A673 (cell line): ENCODE measurements at regions not wholly inside any gene's neighbourhood (a gene's known extent, or its start where the extent isn't known, plus 50 kb on each side); places are given as distances from the start of the nearest gene placed in this dataset.

Experiments
- BruUV-seq: library from RNA; stranded (reverse); fragments of 400-500 nt; replicated peaks from 2 replicates; lab custom pipeline; 2021; lab: Mats Ljungman, UMichigan
- CTCF ChIA-PET: fragments of 300-600 bp; sonication (Branson Sonifier 250); formaldehyde crosslinking; loops from one replicate; lab custom pipeline; 2022; ENCODE audit warnings: antibody characterized with exemption; lab: Charles Lee
- POLR2A ChIA-PET: fragments of 300-600 bp; sonication (Branson Sonifier 250); formaldehyde crosslinking; loops from one replicate; lab custom pipeline; 2022; ENCODE audit warnings: antibody characterized with exemption; ENCODE audit not compliant: low non-redundant PET; lab: Charles Lee
- DNase-seq: peaks from one replicate; pipeline ENCODE4 v3.0.0-alpha.2; 2015; ENCODE audit warnings: low spot score
- H3K27ac ChIP-seq: fragments of 200-600 bp; sonication (generic); 2 replicates; pipeline ENCODE4 v1.5.1; 2016; ENCODE audit warnings: mixed run types, low read depth, mild to moderate bottlenecking, mixed read lengths, antibody characterized with exemption, low read length; ENCODE audit not compliant: poor library complexity, severe bottlenecking
- H3K27me3 ChIP-seq: fragments of 200-600 bp; sonication (generic); replicated peaks from 2 replicates; pipeline ENCODE4 v1.6.1; 2017; ENCODE audit warnings: mixed run types, low read depth, mild to moderate bottlenecking, mixed read lengths, antibody characterized with exemption, low read length; ENCODE audit not compliant: insufficient read depth, poor library complexity
- H3K36me3 ChIP-seq: fragments of 200-600 bp; sonication (generic); 2 replicates; pipeline ENCODE4 v1.6.1; 2016; ENCODE audit warnings: mixed run types, mild to moderate bottlenecking, mixed read lengths, antibody characterized with exemption, low read length; ENCODE audit not compliant: insufficient read depth, poor library complexity, severe bottlenecking
- H3K4me1 ChIP-seq: fragments of 200-600 bp; sonication (generic); 2 replicates; pipeline ENCODE4 v1.6.1; 2017; ENCODE audit warnings: mixed run types, mild to moderate bottlenecking, mixed read lengths, antibody characterized with exemption, low read length; ENCODE audit not compliant: insufficient read depth, poor library complexity, severe bottlenecking
- H3K4me3 ChIP-seq: fragments of 200-600 bp; sonication (generic); 2 replicates; pipeline ENCODE4 v1.5.1; 2016; ENCODE audit warnings: low read depth, mixed run types, mild to moderate bottlenecking, mixed read lengths, low read length; ENCODE audit not compliant: poor library complexity, severe bottlenecking
- H3K9me3 ChIP-seq: fragments of 200-600 bp; sonication (generic); 2 replicates; pipeline ENCODE4 v1.6.1; 2016; ENCODE audit warnings: mixed run types, low read depth, mild to moderate bottlenecking, mixed read lengths, antibody characterized with exemption, low read length; ENCODE audit not compliant: poor library complexity, severe bottlenecking
- CTCF ChIP-seq: fragments of 300-800, 200-600 bp; sonication (generic); conservative IDR thresholded peaks from 2 replicates; pipeline ENCODE4 v1.5.1; 2017; ENCODE audit warnings: low read depth, mild to moderate bottlenecking, antibody characterized with exemption, low read length, moderate library complexity, mixed read lengths
- EZH2 ChIP-seq: fragments of 200-600 bp; sonication (generic); IDR thresholded peaks from 2 replicates; pipeline ENCODE4 v1.6.1; 2017; ENCODE audit warnings: borderline replicate concordance, low read depth, mild to moderate bottlenecking, mixed read lengths, antibody characterized with exemption, low read length; ENCODE audit not compliant: poor library complexity, severe bottlenecking
- intact Hi-C: fragments of 100-400 bp; cut with micrococcal nuclease; formaldehyde crosslinking; loops from one replicate; pipeline ENCODE4 v1.10.0; 2022; ENCODE audit not compliant: unreplicated experiment

GRCh38 chr18:55774505-55774904 lies 186.5 kb upstream of the TCF4 start:
- POLR2A ChIA-PET: interaction anchor here (0.6 kb wide), 1 partner anchor 215 kb away, joined by 3 read pairs; no protein-coding TSS in a partner anchor
- H3K4me3 ChIP-seq: no peak overlapping the region
- no peak overlapping the region for H3K27ac ChIP-seq
- peaks cover 18% of the 10 kb centered on the region for H3K4me1 ChIP-seq
- no peak for DNase-seq
- intact Hi-C loops: no loop called here
- CTCF ChIA-PET: no interaction called here
- TF ChIP-seq EZH2 (no peak), CTCF (no peak)
- no peaks in the 10 kb centered on the region for H3K27me3 ChIP-seq
- no TSS peak for BruUV-seq
- H3K9me3 ChIP-seq: no peaks in the 10 kb centered on the region
- no peaks in the 10 kb centered on the region for H3K36me3 ChIP-seq

GRCh38 chr18:55768255-55768654 lies 180.3 kb upstream of the TCF4 start:
- Histone ChIP-seq H3K27me3 (no peaks in the 10 kb centered on the region), H3K4me3 (no peak overlapping the region), H3K27ac (no peak overlapping the region), H3K9me3 (no peaks in the 10 kb centered on the region), H3K4me1 (peaks cover 20% of the 10 kb centered on the region), H3K36me3 (no peaks in the 10 kb centered on the region)
- POLR2A ChIA-PET: no interaction called here
- CTCF ChIA-PET: no interaction called here
- BruUV-seq: no TSS peak
- peak; percentile 76 for DNase-seq
- TF ChIP-seq EZH2 (no peak), CTCF (no peak)
- intact Hi-C loops: no loop called here

- Histone ChIP-seq H3K27me3 (no peaks in the 10 kb centered on the region), H3K9me3 (no peaks in the 10 kb centered on the region), H3K4me1 (peaks cover 23% of the 10 kb centered on the region), H3K4me3 (no peak overlapping the region), H3K36me3 (no peaks in the 10 kb centered on the region), H3K27ac (no peak overlapping the region)
- DNase-seq: no peak
- TF ChIP-seq CTCF (no peak), EZH2 (no peak)
- BruUV-seq: no TSS peak
- POLR2A ChIA-PET: interaction anchor here (0.6 to 0.7 kb wide), 2 partner anchors 15 to 151 kb away, joined by 3 to 8 read pairs; no protein-coding TSS in a partner anchor
- CTCF ChIA-PET: no interaction called here
- intact Hi-C loops: no loop called here
Measured at GRCh38 chr18:55764386-55764785, 176.4 kb upstream of the TCF4 start.
